ENCODE measurements at regions not wholly inside any gene's neighbourhood (a gene's known extent, or its start where the extent isn't known, plus 50 kb on each side); places are given as distances from the start of the nearest gene placed in this dataset.
A peak's percentile ranks its signal among the peaks of the same experiment; 100 is the strongest.

GRCh38 chr1:221849110-221849509 is 107.2 kb upstream of the DUSP10 start:
- no peaks in the 10 kb centered on the region for H3K36me3 ChIP-seq (ENCODE audit: control insufficient read depth, insufficient read depth, low read length)
- no peak overlapping the region for H3K27ac Mint-ChIP-seq
- no peaks in the 10 kb centered on the region for H3K9me3 ChIP-seq (ENCODE audit: control insufficient read depth, low read length)
- no peak overlapping the region for H3K4me3 Mint-ChIP-seq
- H3K27ac ChIP-seq (ENCODE audit: low read depth, low read length) = no peak overlapping the region
- no peaks in the 10 kb centered on the region for H3K27me3 Mint-ChIP-seq (ENCODE audit: insufficient read depth)
- no peak overlapping the region for H3K9ac ChIP-seq (ENCODE audit: extremely low read depth, low read length, poor library complexity, severe bottlenecking)
- 100% methylated on average over 1 of the region's 1 CpG; no CpG with 5 or more reads in 1 of the 2 experiments for WGBS, 2 experiments (ENCODE audit: insufficient coverage in 1 of 2, insufficient read length in 1 of 2)
- no peaks in the 10 kb centered on the region for H3K27me3 ChIP-seq (ENCODE audit: control insufficient read depth, insufficient read depth, low read length, poor library complexity, severe bottlenecking)
- no peaks in the 10 kb centered on the region for H3K9me3 Mint-ChIP-seq
- no peaks in the 10 kb centered on the region for H3K36me3 Mint-ChIP-seq (ENCODE audit: low read depth)
- DNase-seq = no peak
- H3K4me3 ChIP-seq (ENCODE audit: low read length) = no peak overlapping the region
- peaks cover 7% of the 10 kb centered on the region for H3K4me1 ChIP-seq (ENCODE audit: control insufficient read depth, insufficient read depth, low read length)
- peaks cover 21% of the 10 kb centered on the region for H3K4me1 Mint-ChIP-seq
- TF ChIP-seq CTCF (conservative IDR thresholded peaks at IDR 0.05) = no peak

- no peaks in the 10 kb centered on the region for H3K9me3 Mint-ChIP-seq
- H3K4me1 Mint-ChIP-seq = peaks cover 21% of the 10 kb centered on the region
- H3K27me3 Mint-ChIP-seq (ENCODE audit: insufficient read depth) = no peaks in the 10 kb centered on the region
- no peaks in the 10 kb centered on the region for H3K36me3 Mint-ChIP-seq (ENCODE audit: low read depth)
- Histone ChIP-seq H3K27ac (ENCODE audit: low read depth, low read length) (no peak overlapping the region), H3K27me3 (ENCODE audit: control insufficient read depth, insufficient read depth, low read length, poor library complexity, severe bottlenecking) (no peaks in the 10 kb centered on the region), H3K4me3 (ENCODE audit: low read length) (no peak overlapping the region), H3K4me1 (ENCODE audit: control insufficient read depth, insufficient read depth, low read length) (peaks cover 7% of the 10 kb centered on the region), H3K9ac (ENCODE audit: extremely low read depth, low read length, poor library complexity, severe bottlenecking) (no peak overlapping the region), H3K36me3 (ENCODE audit: control insufficient read depth, insufficient read depth, low read length) (no peaks in the 10 kb centered on the region), H3K9me3 (ENCODE audit: control insufficient read depth, low read length) (no peaks in the 10 kb centered on the region)
- WGBS, 2 experiments (ENCODE audit: insufficient coverage in 1 of 2, insufficient read length in 1 of 2) = 92 to 100% methylated on average over 3 of the region's 3 CpGs
- H3K27ac Mint-ChIP-seq = no peak overlapping the region
- H3K4me3 Mint-ChIP-seq = no peak overlapping the region
- no peak for DNase-seq
- TF ChIP-seq CTCF (conservative IDR thresholded peaks at IDR 0.05) = no peak
These were observed 105.8 kb upstream of the DUSP10 start for GRCh38 chr1:221847676-221848075.

GRCh38 chr1:221845650-221846371 is 103.9 kb upstream of the DUSP10 start:
- no peaks in the 10 kb centered on the region for H3K9me3 Mint-ChIP-seq
- TF ChIP-seq CTCF (conservative IDR thresholded peaks at IDR 0.05) = no peak
- H3K27me3 Mint-ChIP-seq (ENCODE audit: insufficient read depth) = no peaks in the 10 kb centered on the region
- no peaks in the 10 kb centered on the region for H3K9me3 ChIP-seq (ENCODE audit: control insufficient read depth, low read length)
- no peak overlapping the region for H3K4me3 Mint-ChIP-seq
- H3K36me3 ChIP-seq (ENCODE audit: control insufficient read depth, insufficient read depth, low read length) = no peaks in the 10 kb centered on the region
- no peaks in the 10 kb centered on the region for H3K36me3 Mint-ChIP-seq (ENCODE audit: low read depth)
- H3K27ac ChIP-seq (ENCODE audit: low read depth, low read length) = no peak overlapping the region
- no peaks in the 10 kb centered on the region for H3K27me3 ChIP-seq (ENCODE audit: control insufficient read depth, insufficient read depth, low read length, poor library complexity, severe bottlenecking)
- H3K4me3 ChIP-seq (ENCODE audit: low read length) = no peak overlapping the region
- peak; percentile 79 for DNase-seq
- 76 to 83% methylated on average over 7 to 9 of the region's 9 CpGs for WGBS, 2 experiments (ENCODE audit: insufficient coverage in 1 of 2, insufficient read length in 1 of 2)
- H3K9ac ChIP-seq (ENCODE audit: extremely low read depth, low read length, poor library complexity, severe bottlenecking) = no peak overlapping the region
- H3K27ac Mint-ChIP-seq = peak overlapping the region; percentile 84
- peaks cover 19% of the 10 kb centered on the region for H3K4me1 Mint-ChIP-seq
- H3K4me1 ChIP-seq (ENCODE audit: control insufficient read depth, insufficient read depth, low read length) = peaks cover 7% of the 10 kb centered on the region
